ENCODE measurements at regions not wholly inside any gene's neighbourhood (a gene's known extent, or its start where the extent isn't known, plus 50 kb on each side); places are given as distances from the start of the nearest gene placed in this dataset.
"Not testable (repeated sequence)": the region's sequence is repeated elsewhere in the genome, so short reads cannot be mapped to it uniquely, and the experiment has no call there.

- DNase-seq (ENCODE audit: low spot score): not testable (repeated sequence)
These were observed 124.3 kb downstream of the TP53TG3F start for GRCh38 chr16:33583702-33584101.

- DNase-seq (ENCODE audit: low spot score): not testable (repeated sequence)
These were observed 129.2 kb downstream of the TP53TG3F start for GRCh38 chr16:33588589-33588988.

GRCh38 chr16:33593344-33593743 is 133.9 kb downstream of the TP53TG3F start:
- DNase-seq (ENCODE audit: low spot score): not testable (repeated sequence)

GRCh38 chr16:33595074-33595473 is 135.7 kb downstream of the TP53TG3F start:
- not testable (repeated sequence) for DNase-seq (ENCODE audit: low spot score)

GRCh38 chr16:33601029-33601428 is 141.6 kb downstream of the TP53TG3F start:
- not testable (repeated sequence) for DNase-seq (ENCODE audit: low spot score)

GRCh38 chr16:33623535-33624077 is 164.2 kb downstream of the TP53TG3F start:
- DNase-seq (ENCODE audit: low spot score): not testable (repeated sequence)

GRCh38 chr16:33628895-33629294 is 169.5 kb downstream of the TP53TG3F start:
- DNase-seq (ENCODE audit: low spot score): not testable (repeated sequence)

GRCh38 chr16:33631713-33632112 is 172.3 kb downstream of the TP53TG3F start:
- DNase-seq (ENCODE audit: low spot score): not testable (repeated sequence)

- not testable (repeated sequence) for DNase-seq (ENCODE audit: low spot score)
These were observed 174.6 kb downstream of the TP53TG3F start for GRCh38 chr16:33634057-33634456.

GRCh38 chr16:33636760-33637159 is 177.3 kb downstream of the TP53TG3F start:
- not testable (repeated sequence) for DNase-seq (ENCODE audit: low spot score)

- not testable (repeated sequence) for DNase-seq (ENCODE audit: low spot score)
These were observed 183.9 kb downstream of the TP53TG3F start for GRCh38 chr16:33643270-33643669.

- DNase-seq (ENCODE audit: low spot score): not testable (repeated sequence)
These were observed 184.4 kb downstream of the TP53TG3F start for GRCh38 chr16:33643698-33644381.

GRCh38 chr16:33646386-33646785 is 187.0 kb downstream of the TP53TG3F start:
- DNase-seq (ENCODE audit: low spot score): not testable (repeated sequence)

GRCh38 chr16:33655756-33656155 is 196.3 kb downstream of the TP53TG3F start:
- not testable (repeated sequence) for DNase-seq (ENCODE audit: low spot score)

GRCh38 chr16:33656394-33656793 is 197.0 kb downstream of the TP53TG3F start:
- not testable (repeated sequence) for DNase-seq (ENCODE audit: low spot score)

- not testable (repeated sequence) for DNase-seq (ENCODE audit: low spot score)
These were observed 198.3 kb downstream of the TP53TG3F start for GRCh38 chr16:33657717-33658116.

- DNase-seq (ENCODE audit: low spot score): not testable (repeated sequence)
These were observed 221.4 kb downstream of the TP53TG3F start for GRCh38 chr16:33680791-33681190.

GRCh38 chr16:33700320-33700719 is 240.9 kb downstream of the TP53TG3F start:
- DNase-seq (ENCODE audit: low spot score): not testable (repeated sequence)

- DNase-seq (ENCODE audit: low spot score): not testable (repeated sequence)
These were observed 247.6 kb downstream of the TP53TG3F start for GRCh38 chr16:33706845-33707590.

GRCh38 chr16:33707591-33707934 is 248.2 kb downstream of the TP53TG3F start:
- not testable (repeated sequence) for DNase-seq (ENCODE audit: low spot score)

GRCh38 chr16:33709856-33710695 is 250.7 kb downstream of the TP53TG3F start:
- DNase-seq (ENCODE audit: low spot score): not testable (repeated sequence)

- not testable (repeated sequence) for DNase-seq (ENCODE audit: low spot score)
These were observed 251.3 kb downstream of the TP53TG3F start for GRCh38 chr16:33710696-33711087.
